K562 (cell line): ENCODE measurements at regions not wholly inside any gene's neighbourhood (a gene's known extent, or its start where the extent isn't known, plus 50 kb on each side); places are given as distances from the start of the nearest gene placed in this dataset.

Experiments used
- CTCF ChIP-seq, 3 experiments: IDR thresholded peaks in 2 of 3; conservative IDR thresholded peaks in 1 of 3; 2 replicates each; pipeline ENCODE4 v1.5.1; 2011 to 2012; ENCODE audit warnings: low read length in 3 of 3, mild to moderate bottlenecking in 3 of 3, control low read depth in 2 of 3, improper control_type of control experiment in 1 of 3, inconsistent platforms in 1 of 3, low read depth in 1 of 3, mixed read lengths in 1 of 3, moderate library complexity in 1 of 3; ENCODE audit not compliant: insufficient read depth in 2 of 3
- ETS1 ChIP-seq: conservative IDR thresholded peaks from 2 replicates; pipeline ENCODE4 v1.6.1; 2011; ENCODE audit warnings: low read depth, mild to moderate bottlenecking, low read length; ENCODE audit not compliant: control insufficient read depth
- FOS ChIP-seq: IDR thresholded peaks from 3 replicates; pipeline ENCODE4 v1.6.1; 2011; ENCODE audit not compliant: insufficient read length; ENCODE audit errors: extremely low read depth
- HCFC1 ChIP-seq: IDR thresholded peaks from 2 replicates; pipeline ENCODE4 v1.6.1; 2012; ENCODE audit warnings: low read depth, low read length, improper control_type of control experiment
- HDAC6 ChIP-seq: IDR thresholded peaks from 2 replicates; pipeline ENCODE4 v1.6.1; 2012; ENCODE audit warnings: low read depth, mild to moderate bottlenecking, control low read depth, inconsistent platforms, low read length, moderate library complexity
- MYBL2 ChIP-seq, 2 experiments: fragments of 450-650 bp in 1 of 2; sonication (generic) in 1 of 2; formaldehyde crosslinking in 1 of 2; IDR thresholded peaks; 2 replicates each; pipeline versions ENCODE4 v1.6.1 to v1.8.1; 2017 to 2022; ENCODE audit warnings: borderline replicate concordance in 1 of 2, inconsistent platforms in 1 of 2, low read depth in 1 of 2, mild to moderate bottlenecking in 1 of 2, missing genetic modification reagents in 1 of 2, moderate library complexity in 1 of 2
- NFIC ChIP-seq: fragments of 450-650 bp; IDR thresholded peaks from 2 replicates; pipeline ENCODE4 v1.6.1; 2017; ENCODE audit warnings: mild to moderate bottlenecking, inconsistent platforms
- POLR2G ChIP-seq: fragments of 200-400 bp; formaldehyde crosslinking; IDR thresholded peaks from 2 replicates; pipeline ENCODE4 v1.6.1; 2017; ENCODE audit warnings: low read depth, mild to moderate bottlenecking, antibody characterized with exemption, low read length, moderate library complexity
- RAD51 ChIP-seq: fragments of 450-650 bp; IDR thresholded peaks from 2 replicates; pipeline ENCODE4 v1.7.1; 2016; ENCODE audit warnings: low read depth, mild to moderate bottlenecking, borderline replicate concordance
- ZNF121 ChIP-seq: sonication (generic); formaldehyde crosslinking; conservative IDR thresholded peaks from 2 replicates; pipeline ENCODE4 v1.8.0; 2022; ENCODE audit warnings: missing genetic modification reagents

- TF ChIP-seq ETS1 = no peak
- TF ChIP-seq NFIC = no peak
- no peak for TF ChIP-seq CTCF (IDR thresholded peaks at IDR 0.05 in 2 of 3, conservative IDR thresholded peaks at IDR 0.05 in 1 of 3; ENCODE audit: insufficient read depth in 2 of 3, low read depth in 1 of 3, low read length in 3 of 3)
- no peak for TF ChIP-seq RAD51
- TF ChIP-seq HCFC1 = no peak
- TF ChIP-seq FOS = no peak
- TF ChIP-seq MYBL2 (IDR thresholded peaks at IDR 0.05; ENCODE audit: low read depth) = no peak
- TF ChIP-seq MYBL2 (CRISPR knock-in tag; IDR thresholded peaks at IDR 0.05; ENCODE audit: borderline replicate concordance) = no peak
- TF ChIP-seq HDAC6 = no peak
- TF ChIP-seq ZNF121 (CRISPR knock-in tag) = no peak
- TF ChIP-seq POLR2G = no peak
These were observed 1316.6 kb downstream of the FSTL5 start for GRCh38 chr4:160847228-160847627.
